ENCODE measurements at regions not wholly inside any gene's neighbourhood (a gene's known extent, or its start where the extent isn't known, plus 50 kb on each side); places are given as distances from the start of the nearest gene placed in this dataset.
A peak's percentile ranks its signal among the peaks of the same experiment; 100 is the strongest.

DNA sequence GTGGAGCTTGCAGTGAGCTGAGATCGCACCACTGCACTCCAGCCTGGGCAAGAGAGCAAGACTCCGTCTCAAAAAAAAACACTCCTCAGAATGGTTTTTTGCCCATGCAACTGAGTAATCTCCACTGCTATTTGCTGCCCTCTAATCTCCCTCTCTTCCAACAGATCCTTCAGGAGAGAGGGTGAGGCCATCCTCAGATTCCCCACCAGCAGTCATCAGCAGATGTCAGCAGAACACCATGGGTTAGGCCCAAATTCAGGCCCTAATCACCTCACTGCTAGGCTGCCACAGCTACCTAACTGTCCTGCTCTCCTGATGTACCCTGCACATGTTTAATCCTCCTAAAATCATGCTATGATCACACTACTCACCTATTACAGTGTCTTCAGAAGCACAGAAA, 63.2 kb upstream of the BEND6 start:
- Mint-ChIP-seq H3K27me3 (ENCODE audit: insufficient read depth) (peaks cover 37% of the 10 kb centered on the region), H3K9me3 (peaks cover 11% of the 10 kb centered on the region), H3K4me1 (peaks cover 1% of the 10 kb centered on the region), H3K27ac (no peak overlapping the region), H3K4me3 (no peak overlapping the region), H3K36me3 (ENCODE audit: low read depth) (peaks cover 3% of the 10 kb centered on the region)
- no peak overlapping the region for H3K27ac ChIP-seq (ENCODE audit: low read depth, low read length)
- H3K27me3 ChIP-seq (ENCODE audit: control insufficient read depth, insufficient read depth, low read length, poor library complexity, severe bottlenecking) = peaks cover 32% of the 10 kb centered on the region
- peak; percentile 56 for TF ChIP-seq CTCF (conservative IDR thresholded peaks at IDR 0.05)
- no peak overlapping the region for H3K9ac ChIP-seq (ENCODE audit: extremely low read depth, low read length, poor library complexity, severe bottlenecking)
- no peaks in the 10 kb centered on the region for H3K36me3 ChIP-seq (ENCODE audit: control insufficient read depth, insufficient read depth, low read length)
- no peak overlapping the region for H3K4me3 ChIP-seq (ENCODE audit: low read length)
- no peaks in the 10 kb centered on the region for H3K9me3 ChIP-seq (ENCODE audit: control insufficient read depth, low read length)
- DNase-seq = peak; percentile 66
- H3K4me1 ChIP-seq (ENCODE audit: control insufficient read depth, insufficient read depth, low read length) = peaks cover 4% of the 10 kb centered on the region
- WGBS, 2 experiments (ENCODE audit: insufficient coverage in 1 of 2, insufficient read length in 1 of 2) = 96 to 100% methylated on average over 2 of the region's 2 CpGs

GRCh38 chr6:56890683-56891429, 64.1 kb upstream of the BEND6 start:
- no peak overlapping the region for H3K27ac Mint-ChIP-seq
- peaks cover 4% of the 10 kb centered on the region for H3K9me3 Mint-ChIP-seq
- peaks cover 39% of the 10 kb centered on the region for H3K27me3 Mint-ChIP-seq (ENCODE audit: insufficient read depth)
- H3K4me1 Mint-ChIP-seq = peaks cover 5% of the 10 kb centered on the region
- peaks cover 6% of the 10 kb centered on the region for H3K4me1 ChIP-seq (ENCODE audit: control insufficient read depth, insufficient read depth, low read length)
- H3K27ac ChIP-seq (ENCODE audit: low read depth, low read length) = no peak overlapping the region
- H3K4me3 ChIP-seq (ENCODE audit: low read length) = no peak overlapping the region
- no peaks in the 10 kb centered on the region for H3K36me3 Mint-ChIP-seq (ENCODE audit: low read depth)
- H3K27me3 ChIP-seq (ENCODE audit: control insufficient read depth, insufficient read depth, low read length, poor library complexity, severe bottlenecking) = peaks cover 32% of the 10 kb centered on the region
- H3K4me3 Mint-ChIP-seq = no peak overlapping the region
- WGBS, 2 experiments (ENCODE audit: insufficient coverage in 1 of 2, insufficient read length in 1 of 2) = 93 to 95% methylated on average over 6 to 8 of the region's 8 CpGs
- H3K9ac ChIP-seq (ENCODE audit: extremely low read depth, low read length, poor library complexity, severe bottlenecking) = no peak overlapping the region
- H3K36me3 ChIP-seq (ENCODE audit: control insufficient read depth, insufficient read depth, low read length) = no peaks in the 10 kb centered on the region
- no peak for TF ChIP-seq CTCF (conservative IDR thresholded peaks at IDR 0.05)
- DNase-seq = no peak
- H3K9me3 ChIP-seq (ENCODE audit: control insufficient read depth, low read length) = no peaks in the 10 kb centered on the region

DNA sequence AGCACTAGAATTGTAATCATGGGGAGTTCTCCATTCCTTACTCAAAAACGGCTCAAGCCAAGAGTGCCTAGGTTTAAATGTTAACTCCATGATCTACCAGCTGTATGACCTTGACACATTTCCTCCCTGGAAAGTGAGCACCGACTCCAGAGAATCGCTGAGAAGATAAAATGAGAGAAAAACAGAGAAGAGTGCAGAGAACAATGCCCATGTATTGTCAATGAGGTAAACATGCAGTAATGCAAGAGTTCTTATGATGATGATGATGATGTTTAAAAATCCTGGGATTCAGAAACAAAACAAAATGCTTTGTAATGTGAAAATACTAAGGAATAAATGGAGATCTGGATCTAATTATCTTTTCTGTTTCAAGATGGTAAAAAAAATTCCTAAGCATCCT, 64.8 kb upstream of the BEND6 start:
- Histone ChIP-seq H3K36me3 (ENCODE audit: control insufficient read depth, insufficient read depth, low read length) (no peaks in the 10 kb centered on the region), H3K4me1 (ENCODE audit: control insufficient read depth, insufficient read depth, low read length) (peaks cover 7% of the 10 kb centered on the region), H3K9me3 (ENCODE audit: control insufficient read depth, low read length) (no peaks in the 10 kb centered on the region), H3K4me3 (ENCODE audit: low read length) (no peak overlapping the region), H3K27me3 (ENCODE audit: control insufficient read depth, insufficient read depth, low read length, poor library complexity, severe bottlenecking) (peaks cover 34% of the 10 kb centered on the region), H3K9ac (ENCODE audit: extremely low read depth, low read length, poor library complexity, severe bottlenecking) (no peak overlapping the region), H3K27ac (ENCODE audit: low read depth, low read length) (no peak overlapping the region)
- Mint-ChIP-seq H3K4me1 (peaks cover 6% of the 10 kb centered on the region), H3K27me3 (ENCODE audit: insufficient read depth) (peaks cover 44% of the 10 kb centered on the region), H3K27ac (no peak overlapping the region), H3K4me3 (no peak overlapping the region), H3K9me3 (peaks cover 4% of the 10 kb centered on the region), H3K36me3 (ENCODE audit: low read depth) (no peaks in the 10 kb centered on the region)
- no peak for DNase-seq
- 86 to 98% methylated on average over 3 of the region's 3 CpGs for WGBS, 2 experiments (ENCODE audit: insufficient coverage in 1 of 2, insufficient read length in 1 of 2)
- no peak for TF ChIP-seq CTCF (conservative IDR thresholded peaks at IDR 0.05)
